ENCODE measurements at regions not wholly inside any gene's neighbourhood (a gene's known extent, or its start where the extent isn't known, plus 50 kb on each side); places are given as distances from the start of the nearest gene placed in this dataset.

DNA sequence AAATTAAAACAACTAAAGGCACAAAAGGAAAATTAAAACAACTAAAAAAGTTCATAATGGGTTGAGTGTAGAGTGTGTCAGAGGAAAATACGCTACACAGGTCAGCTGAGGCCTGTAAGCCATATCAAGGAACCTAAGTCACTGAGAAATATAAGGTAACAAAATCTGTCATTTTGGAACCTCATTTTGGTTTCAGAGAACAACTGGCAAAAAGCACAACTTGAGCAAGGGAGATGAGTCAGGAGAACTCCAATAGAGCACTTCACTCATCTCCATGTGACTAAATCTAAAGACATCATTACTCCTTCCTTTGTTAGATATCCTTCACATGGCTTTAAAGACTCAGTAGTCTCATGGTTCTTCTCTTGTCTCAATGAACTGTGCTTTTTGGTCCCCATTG lies 269.4 kb upstream of the POU5F2 start:
- Histone ChIP-seq H3K4me3 (replicated peaks in 1 of 3; ENCODE audit: insufficient read depth in 1 of 3, low read depth in 2 of 3, low read length in 3 of 3) (no peak overlapping the region), H4K20me1 (ENCODE audit: insufficient read depth, low read length) (no peaks in the 10 kb centered on the region), H3K9ac (ENCODE audit: insufficient read depth, low read depth, low read length) (no peak overlapping the region), H3K79me2 (ENCODE audit: insufficient read depth, low read length) (no peaks in the 10 kb centered on the region), H3K4me2 (ENCODE audit: low read depth, low read length) (no peak overlapping the region), H2AFZ (ENCODE audit: low read length) (no peak overlapping the region), H3K4me1 (ENCODE audit: insufficient read depth, low read length) (no peaks in the 10 kb centered on the region), H3K36me3 (replicated peaks in 1 of 2; ENCODE audit: control insufficient read depth in 1 of 2, insufficient read depth in 2 of 2, low read length in 2 of 2) (no peaks in the 10 kb centered on the region), H3K9me3 (ENCODE audit: low read length) (peaks cover 10% of the 10 kb centered on the region), H3K27ac (ENCODE audit: extremely low read length, insufficient read depth, low read length) (no peak overlapping the region), H3K27me3 (ENCODE audit: control insufficient read depth in 1 of 2, insufficient read depth in 2 of 2, low read length in 2 of 2) (no peaks in the 10 kb centered on the region)
- CTCF ChIA-PET (ENCODE audit: low intra/inter-chr PET ratio, low total read pairs), result no interaction called here
- no peak for TF ChIP-seq SMARCE1 (IDR thresholded peaks at IDR 0.05; ENCODE audit: borderline replicate concordance)
- TF ChIP-seq, protein P1, sequence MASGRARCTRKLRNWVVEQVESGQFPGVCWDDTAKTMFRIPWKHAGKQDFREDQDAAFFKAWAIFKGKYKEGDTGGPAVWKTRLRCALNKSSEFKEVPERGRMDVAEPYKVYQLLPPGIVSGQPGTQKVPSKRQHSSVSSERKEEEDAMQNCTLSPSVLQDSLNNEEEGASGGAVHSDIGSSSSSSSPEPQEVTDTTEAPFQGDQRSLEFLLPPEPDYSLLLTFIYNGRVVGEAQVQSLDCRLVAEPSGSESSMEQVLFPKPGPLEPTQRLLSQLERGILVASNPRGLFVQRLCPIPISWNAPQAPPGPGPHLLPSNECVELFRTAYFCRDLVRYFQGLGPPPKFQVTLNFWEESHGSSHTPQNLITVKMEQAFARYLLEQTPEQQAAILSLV (CRISPR knock-in tag; IDR thresholded peaks at IDR 0.05; ENCODE audit: borderline replicate concordance), result no peak
- no peak for TF ChIP-seq NPAS2 (CRISPR knock-in tag; IDR thresholded peaks at IDR 0.05; ENCODE audit: borderline replicate concordance)
- no peak for TF ChIP-seq POLR2AphosphoS2 (IDR thresholded peaks at IDR 0.05; ENCODE audit: low read depth, low read length)
- TF ChIP-seq ZNF414 (CRISPR knock-in tag; IDR thresholded peaks at IDR 0.05), result no peak
- no peak for TF ChIP-seq ZNF430 (CRISPR knock-in tag; IDR thresholded peaks at IDR 0.05)
- TF ChIP-seq ELF1 (CRISPR knock-in tag; IDR thresholded peaks at IDR 0.05), result no peak
- TF ChIP-seq FOXO1 (CRISPR knock-in tag; IDR thresholded peaks at IDR 0.05), result no peak
- TF ChIP-seq ZIK1 (CRISPR knock-in tag; IDR thresholded peaks at IDR 0.05; ENCODE audit: borderline replicate concordance, low read depth), result no peak
- no peak for TF ChIP-seq NR2F6 (IDR thresholded peaks at IDR 0.05)
- no peak for TF ChIP-seq NR2F6 (CRISPR knock-in tag; IDR thresholded peaks at IDR 0.05)
- no peak for TF ChIP-seq ZNF614 (CRISPR knock-in tag; IDR thresholded peaks at IDR 0.05; ENCODE audit: borderline replicate concordance)
- in situ Hi-C loops (cut with HindIII; ENCODE audit: extremely low pct_ligation_motif_present, low pct_unique_long_range_greater_than_20kb) (no loop called here), intact Hi-C loops (cut with micrococcal nuclease; ENCODE audit: unreplicated experiment) (no loop called here)
- no peak for DNase-seq (ENCODE audit: low spot score)
- no peak for FAIRE-seq
- POLR2A ChIA-PET, result no interaction called here
- WGBS (ENCODE audit: low lambda C conversion rate), result 98% methylated on average over 1 of the region's 1 CpG
- BruUV-seq (replicated peaks), result no TSS peak
- ATAC-seq, result no peak

All from HepG2 (cell line).